ENCODE measurements at regions not wholly inside any gene's neighbourhood (a gene's known extent, or its start where the extent isn't known, plus 50 kb on each side); places are given as distances from the start of the nearest gene placed in this dataset.

GRCh38 chr9:93846349-93846748 is 108.8 kb downstream of the BARX1 start:
- in situ Hi-C loops (cut with HindIII; ENCODE audit: low pct_ligation_motif_present, low pct_unique_long_range_greater_than_20kb, low sequenced_read_pairs): no loop called here
- no peak for DNase-seq

GRCh38 chr9:93843396-93843795 is 111.8 kb downstream of the BARX1 start:
- in situ Hi-C loops (cut with HindIII; ENCODE audit: low pct_ligation_motif_present, low pct_unique_long_range_greater_than_20kb, low sequenced_read_pairs): no loop called here
- DNase-seq: no peak

- in situ Hi-C loops (cut with HindIII; ENCODE audit: low pct_ligation_motif_present, low pct_unique_long_range_greater_than_20kb, low sequenced_read_pairs): no loop called here
Measured at GRCh38 chr9:93830606-93831005, 124.5 kb downstream of the BARX1 start.

GRCh38 chr9:93830012-93830596 is 125.1 kb downstream of the BARX1 start:
- no peak for DNase-seq
- in situ Hi-C loops (cut with HindIII; ENCODE audit: low pct_ligation_motif_present, low pct_unique_long_range_greater_than_20kb, low sequenced_read_pairs): no loop called here

More at GRCh38 chr9:93830606-93831005, 124.5 kb downstream of the BARX1 start:
- no peak for DNase-seq

GRCh38 chr9:93829271-93830011 is 125.7 kb downstream of the BARX1 start:
- in situ Hi-C loops (cut with HindIII; ENCODE audit: low pct_ligation_motif_present, low pct_unique_long_range_greater_than_20kb, low sequenced_read_pairs): no loop called here
- DNase-seq: no peak

- DNase-seq: no peak
- in situ Hi-C loops (cut with HindIII; ENCODE audit: low pct_ligation_motif_present, low pct_unique_long_range_greater_than_20kb, low sequenced_read_pairs): no loop called here
Measured at GRCh38 chr9:93828331-93829097, 126.6 kb downstream of the BARX1 start.

GRCh38 chr9:93827545-93828330 is 127.4 kb downstream of the BARX1 start:
- in situ Hi-C loops (cut with HindIII; ENCODE audit: low pct_ligation_motif_present, low pct_unique_long_range_greater_than_20kb, low sequenced_read_pairs): no loop called here

GRCh38 chr9:93826905-93827544 is 128.1 kb downstream of the BARX1 start:
- in situ Hi-C loops (cut with HindIII; ENCODE audit: low pct_ligation_motif_present, low pct_unique_long_range_greater_than_20kb, low sequenced_read_pairs): no loop called here
- DNase-seq: no peak

More at GRCh38 chr9:93827545-93828330, 127.4 kb downstream of the BARX1 start:
- DNase-seq: peak; percentile 37

- DNase-seq: no peak
- in situ Hi-C loops (cut with HindIII; ENCODE audit: low pct_ligation_motif_present, low pct_unique_long_range_greater_than_20kb, low sequenced_read_pairs): no loop called here
Measured at GRCh38 chr9:93826209-93826608, 128.9 kb downstream of the BARX1 start.

- DNase-seq: no peak
- in situ Hi-C loops (cut with HindIII; ENCODE audit: low pct_ligation_motif_present, low pct_unique_long_range_greater_than_20kb, low sequenced_read_pairs): no loop called here
Measured at GRCh38 chr9:93825348-93826115, 129.6 kb downstream of the BARX1 start.

GRCh38 chr9:93824386-93825294 is 130.5 kb downstream of the BARX1 start:
- in situ Hi-C loops (cut with HindIII; ENCODE audit: low pct_ligation_motif_present, low pct_unique_long_range_greater_than_20kb, low sequenced_read_pairs): no loop called here
- no peak for DNase-seq

GRCh38 chr9:93823245-93824072 is 131.7 kb downstream of the BARX1 start:
- in situ Hi-C loops (cut with HindIII; ENCODE audit: low pct_ligation_motif_present, low pct_unique_long_range_greater_than_20kb, low sequenced_read_pairs): no loop called here
- DNase-seq: no peak

- DNase-seq: no peak
- in situ Hi-C loops (cut with HindIII; ENCODE audit: low pct_ligation_motif_present, low pct_unique_long_range_greater_than_20kb, low sequenced_read_pairs): no loop called here
Measured at GRCh38 chr9:93822229-93822628, 132.9 kb downstream of the BARX1 start.

GRCh38 chr9:93821307-93821703 is 133.8 kb downstream of the BARX1 start:
- in situ Hi-C loops (cut with HindIII; ENCODE audit: low pct_ligation_motif_present, low pct_unique_long_range_greater_than_20kb, low sequenced_read_pairs): no loop called here
- DNase-seq: no peak

- DNase-seq: no peak
- in situ Hi-C loops (cut with HindIII; ENCODE audit: low pct_ligation_motif_present, low pct_unique_long_range_greater_than_20kb, low sequenced_read_pairs): no loop called here
Measured at GRCh38 chr9:93820667-93821306, 134.4 kb downstream of the BARX1 start.

- no peak for DNase-seq
- in situ Hi-C loops (cut with HindIII; ENCODE audit: low pct_ligation_motif_present, low pct_unique_long_range_greater_than_20kb, low sequenced_read_pairs): no loop called here
Measured at GRCh38 chr9:93819905-93820304, 135.2 kb downstream of the BARX1 start.
